Mesenchymal stem cell (in vitro differentiated cells and primary cell): ENCODE measurements at regions not wholly inside any gene's neighbourhood (a gene's known extent, or its start where the extent isn't known, plus 50 kb on each side); places are given as distances from the start of the nearest gene placed in this dataset.

Source experiments
- DNase-seq: peaks from one replicate; pipeline ENCODE4 v3.0.0-alpha.2; 2013
- H2AFZ ChIP-seq: one replicate; pipeline ENCODE4 v1.6.1; 2013; ENCODE audit warnings: low read depth, mild to moderate bottlenecking, control low read depth, inconsistent platforms, low read length, moderate library complexity
- H2AK5ac ChIP-seq: 2 replicates; pipeline ENCODE4 v1.6.1; 2013; ENCODE audit warnings: low read length, moderate library complexity, mild to moderate bottlenecking, inconsistent platforms; ENCODE audit not compliant: severe bottlenecking
- H2BK120ac ChIP-seq: one replicate; pipeline ENCODE4 v1.6.1; 2013; ENCODE audit warnings: low read depth, mild to moderate bottlenecking, inconsistent platforms, low read length, moderate library complexity
- H2BK12ac ChIP-seq, 2 experiments: one replicate each; pipeline ENCODE4 v1.6.1; 2013; ENCODE audit warnings: inconsistent platforms in 2 of 2, low read length in 2 of 2, mild to moderate bottlenecking in 2 of 2, moderate library complexity in 2 of 2, control low read depth in 1 of 2
- H2BK15ac ChIP-seq: one replicate; pipeline ENCODE4 v1.6.1; 2013; ENCODE audit warnings: mild to moderate bottlenecking, low read depth, inconsistent platforms; ENCODE audit not compliant: poor library complexity, severe bottlenecking
- H2BK5ac ChIP-seq: 2 replicates; pipeline ENCODE4 v1.6.1; 2013; ENCODE audit warnings: low read depth, mild to moderate bottlenecking, low read length, control low read depth, inconsistent platforms; ENCODE audit not compliant: poor library complexity, severe bottlenecking
- H3K14ac ChIP-seq, 2 experiments: one replicate each; pipeline ENCODE4 v1.6.1; 2013; ENCODE audit warnings: inconsistent platforms in 2 of 2, low read length in 2 of 2, control low read depth in 1 of 2, mild to moderate bottlenecking in 1 of 2, moderate library complexity in 1 of 2
- H3K18ac ChIP-seq, 2 experiments: one replicate each; pipeline ENCODE4 v1.6.1; 2013; ENCODE audit warnings: inconsistent platforms in 2 of 2, low read length in 2 of 2, control low read depth in 1 of 2, low read depth in 1 of 2, mild to moderate bottlenecking in 1 of 2
- H3K23ac ChIP-seq, 2 experiments: one replicate each; pipeline ENCODE4 v1.6.1; 2013; ENCODE audit warnings: inconsistent platforms in 2 of 2, low read length in 2 of 2, mild to moderate bottlenecking in 2 of 2, moderate library complexity in 2 of 2, control low read depth in 1 of 2
- H3K27ac ChIP-seq: 2 replicates; pipeline ENCODE4 v1.5.1; 2013; ENCODE audit warnings: mild to moderate bottlenecking, moderate library complexity, low read length, control low read depth, inconsistent platforms; ENCODE audit not compliant: poor library complexity, severe bottlenecking
- H3K27me3 ChIP-seq, 2 experiments: 2 replicates each; pipeline versions ENCODE4 v1.6.1 to v1.7.0; 2013; ENCODE audit warnings: low read length in 2 of 2, mild to moderate bottlenecking in 2 of 2, moderate library complexity in 2 of 2, control low read depth in 1 of 2, inconsistent platforms in 1 of 2; ENCODE audit not compliant: control insufficient read depth in 1 of 2, insufficient read depth in 1 of 2
- H3K36me3 ChIP-seq, 2 experiments: 2 replicates each; pipeline versions ENCODE4 v1.6.1 to v1.7.0; 2013; ENCODE audit warnings: low read length in 2 of 2, control low read depth in 1 of 2, inconsistent platforms in 1 of 2, low read depth in 1 of 2, mild to moderate bottlenecking in 1 of 2; ENCODE audit not compliant: insufficient read depth in 2 of 2, control insufficient read depth in 1 of 2
- H3K4ac ChIP-seq, 2 experiments: one replicate each; pipeline ENCODE4 v1.6.1; 2013; ENCODE audit warnings: inconsistent platforms in 2 of 2, low read length in 2 of 2, mild to moderate bottlenecking in 2 of 2, moderate library complexity in 2 of 2, control low read depth in 1 of 2, low read depth in 1 of 2
- H3K4me1 ChIP-seq: 2 replicates; pipeline ENCODE4 v1.6.1; 2013; ENCODE audit warnings: low read depth, low read length, control low read depth; ENCODE audit not compliant: control insufficient read depth, insufficient read depth
- H3K4me2 ChIP-seq: 2 replicates; pipeline ENCODE4 v1.6.1; 2013; ENCODE audit warnings: low read length, mild to moderate bottlenecking, inconsistent platforms; ENCODE audit not compliant: poor library complexity, severe bottlenecking
- H3K4me3 ChIP-seq, 2 experiments: 2 replicates each; pipeline versions ENCODE4 v1.5.1 to v1.7.0; 2013; ENCODE audit warnings: low read length in 2 of 2, mild to moderate bottlenecking in 2 of 2, control low read depth in 1 of 2, low read depth in 1 of 2; ENCODE audit not compliant: insufficient read depth in 1 of 2
- H3K79me1 ChIP-seq: replicated peaks from 2 replicates; pipeline ENCODE4 v1.6.1; 2013; ENCODE audit warnings: mild to moderate bottlenecking, control low read depth, low read length, inconsistent platforms; ENCODE audit not compliant: poor library complexity, severe bottlenecking
- H3K9ac ChIP-seq: 2 replicates; pipeline ENCODE4 v1.7.0; 2013; ENCODE audit warnings: mild to moderate bottlenecking, low read length, moderate library complexity
- H3K9me3 ChIP-seq: 2 replicates; pipeline ENCODE4 v1.7.0; 2013; ENCODE audit warnings: mild to moderate bottlenecking, low read length; ENCODE audit not compliant: control insufficient read depth
- H4K8ac ChIP-seq: one replicate; pipeline ENCODE4 v1.6.1; 2013; ENCODE audit warnings: inconsistent platforms, mild to moderate bottlenecking, low read length, moderate library complexity
- H4K91ac ChIP-seq: one replicate; pipeline ENCODE4 v1.6.1; 2013; ENCODE audit warnings: mild to moderate bottlenecking, low read length, inconsistent platforms
- WGBS: methylation state at CpG from one replicate; pipeline ENCODE4 v1.1.7; 2013; ENCODE audit warnings: mixed read lengths; 5-methylcytosine and 5-hydroxymethylcytosine counted together

DNA sequence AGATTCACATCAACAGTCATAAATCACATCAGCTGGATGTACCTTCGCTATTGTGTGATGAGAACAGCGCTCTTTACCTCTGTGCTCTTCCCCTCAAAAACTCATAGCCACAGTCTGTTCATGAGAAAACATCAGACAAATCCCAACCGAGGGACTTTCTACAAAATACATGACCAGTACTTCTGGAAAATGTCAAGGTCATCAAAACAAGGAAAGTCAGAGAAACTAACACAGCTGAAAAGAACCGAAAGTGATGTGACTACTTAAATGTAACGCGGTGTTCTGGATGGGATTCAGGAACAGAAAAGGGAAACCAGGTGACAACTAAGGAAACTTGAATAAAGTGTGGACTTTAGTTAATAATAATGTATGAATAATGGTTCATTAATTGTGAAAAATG is 112.0 kb upstream of the CBLN4 start:
- Histone ChIP-seq H3K4me2 (no peak overlapping the region), H3K23ac (no peak overlapping the region)
- 70% methylated on average over 6 of the region's 6 CpGs for WGBS

GRCh38 chr20:56121850-56122249 is 116.5 kb upstream of the CBLN4 start:
- Histone ChIP-seq H4K8ac (no peak overlapping the region), H3K4me1 (no peaks in the 10 kb centered on the region), H2AK5ac (no peak overlapping the region), H3K27me3 (no peaks in the 10 kb centered on the region), H2BK15ac (no peak overlapping the region), H3K4ac (no peak overlapping the region), H2AFZ (no peak overlapping the region), H3K4me3 (no peak overlapping the region), H3K18ac (no peak overlapping the region), H3K4me2 (no peak overlapping the region), H3K23ac (no peak overlapping the region), H3K9me3 (peaks cover 26% of the 10 kb centered on the region), H2BK12ac (no peak overlapping the region), H3K27ac (no peak overlapping the region), H2BK120ac (no peak overlapping the region), H2BK5ac (no peak overlapping the region), H3K14ac (no peak overlapping the region), H3K36me3 (no peaks in the 10 kb centered on the region), H4K91ac (no peak overlapping the region), H3K79me1 (no peaks in the 10 kb centered on the region), H3K9ac (no peak overlapping the region)
- DNase-seq, result no peak
- 15% methylated on average over 1 of the region's 1 CpG for WGBS

More for the DNA sequence above, 112.0 kb upstream of the CBLN4 start:
- H2BK15ac ChIP-seq, result no peak overlapping the region
- no peak overlapping the region for H3K9ac ChIP-seq
- H3K79me1 ChIP-seq, result no peaks in the 10 kb centered on the region
- H3K4me3 ChIP-seq, result no peak overlapping the region
- H3K9me3 ChIP-seq, result peaks cover 19% of the 10 kb centered on the region
- no peak for DNase-seq
- H2AK5ac ChIP-seq, result no peak overlapping the region
- no peaks in the 10 kb centered on the region for H3K36me3 ChIP-seq
- no peak overlapping the region for H4K8ac ChIP-seq
- no peak overlapping the region for H3K14ac ChIP-seq
- no peak overlapping the region for H2BK12ac ChIP-seq
- no peak overlapping the region for H3K18ac ChIP-seq
- no peak overlapping the region for H3K4ac ChIP-seq
- H2BK5ac ChIP-seq, result no peak overlapping the region
- no peak overlapping the region for H2AFZ ChIP-seq
- H3K27me3 ChIP-seq, result no peaks in the 10 kb centered on the region
- H3K4me1 ChIP-seq, result no peaks in the 10 kb centered on the region
- H4K91ac ChIP-seq, result no peak overlapping the region
- H2BK120ac ChIP-seq, result no peak overlapping the region
- no peak overlapping the region for H3K27ac ChIP-seq

DNA sequence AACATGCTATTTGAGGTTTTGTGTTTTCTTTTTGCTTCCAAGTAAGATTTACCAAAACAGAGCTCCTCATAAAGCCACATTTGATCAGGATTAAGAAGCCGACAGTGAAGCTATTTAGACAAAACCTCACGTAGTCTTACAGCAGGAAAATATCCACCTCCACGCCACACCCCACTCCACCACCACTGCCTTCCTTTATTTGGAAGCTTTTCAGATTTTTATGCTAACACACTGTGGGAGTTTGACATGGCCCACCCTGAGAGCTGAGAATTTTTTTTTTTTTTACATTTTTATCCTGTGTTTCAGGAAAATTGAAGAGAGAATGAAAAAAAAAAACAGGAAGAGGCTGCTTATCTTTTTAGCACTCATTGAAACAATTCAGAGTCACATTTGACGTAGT is 104.8 kb upstream of the MC3R start:
- Histone ChIP-seq H3K14ac (no peak overlapping the region), H2BK5ac (no peak overlapping the region), H4K8ac (no peak overlapping the region), H2AK5ac (no peak overlapping the region), H3K36me3 (no peaks in the 10 kb centered on the region), H2BK15ac (no peak overlapping the region), H2BK12ac (no peak overlapping the region), H3K9ac (no peak overlapping the region), H3K4me1 (no peaks in the 10 kb centered on the region), H4K91ac (no peak overlapping the region), H3K4me3 (no peak overlapping the region), H3K23ac (no peak overlapping the region), H3K9me3 (peaks cover 15% of the 10 kb centered on the region), H2BK120ac (no peak overlapping the region), H3K27ac (no peak overlapping the region), H3K79me1 (no peaks in the 10 kb centered on the region), H3K27me3 (no peaks in the 10 kb centered on the region), H3K18ac (no peak overlapping the region), H2AFZ (no peak overlapping the region), H3K4ac (no peak overlapping the region), H3K4me2 (no peak overlapping the region)
- DNase-seq, result no peak
- WGBS, result 52% methylated on average over 4 of the region's 4 CpGs

GRCh38 chr20:56151834-56152233 is 96.7 kb upstream of the MC3R start:
- Histone ChIP-seq H2BK120ac (no peak overlapping the region), H3K27ac (no peak overlapping the region), H2BK5ac (no peak overlapping the region), H3K27me3 (no peaks in the 10 kb centered on the region), H2AFZ (no peak overlapping the region), H3K18ac (no peak overlapping the region), H3K9ac (no peak overlapping the region), H3K14ac (no peak overlapping the region), H2AK5ac (no peak overlapping the region), H2BK12ac (no peak overlapping the region), H3K79me1 (no peaks in the 10 kb centered on the region), H4K91ac (no peak overlapping the region), H3K9me3 (peaks cover 3% of the 10 kb centered on the region), H3K23ac (no peak overlapping the region), H2BK15ac (no peak overlapping the region), H3K4me1 (no peaks in the 10 kb centered on the region), H3K4me2 (no peak overlapping the region), H3K36me3 (no peaks in the 10 kb centered on the region), H4K8ac (no peak overlapping the region), H3K4me3 (no peak overlapping the region), H3K4ac (no peak overlapping the region)
- 56% methylated on average over 3 of the region's 3 CpGs for WGBS
- no peak for DNase-seq
